NCI-H146 (cell line): ENCODE measurements at regions not wholly inside any gene's neighbourhood (a gene's known extent, or its start where the extent isn't known, plus 50 kb on each side); places are given as distances from the start of the nearest gene placed in this dataset.
"Not testable (repeated sequence)": the region's sequence is repeated elsewhere in the genome, so short reads cannot be mapped to it uniquely, and the experiment has no call there.

ENCODE experiments used
- DNase-seq: peaks from one replicate; lab custom pipeline; 2025; lab: John Stamatoyannopoulos, UW

GRCh38 chr21:20779321-20779720 lies 218.9 kb upstream of the NCAM2 start:
- DNase-seq, result no peak

- no peak for DNase-seq
These were observed 214.6 kb upstream of the NCAM2 start for GRCh38 chr21:20783611-20784010.

- DNase-seq, result no peak
These were observed 208.3 kb upstream of the NCAM2 start for GRCh38 chr21:20789729-20790500.

GRCh38 chr21:20800106-20800505 lies 198.1 kb upstream of the NCAM2 start:
- no peak for DNase-seq

- no peak for DNase-seq
These were observed 196.0 kb upstream of the NCAM2 start for GRCh38 chr21:20802201-20802600.

GRCh38 chr21:20802631-20803260 lies 195.5 kb upstream of the NCAM2 start:
- no peak for DNase-seq

- DNase-seq, result no peak
These were observed 186.5 kb upstream of the NCAM2 start for GRCh38 chr21:20811702-20812101.

GRCh38 chr21:20814090-20814489 lies 184.1 kb upstream of the NCAM2 start:
- DNase-seq, result no peak

GRCh38 chr21:20822666-20823065 lies 175.5 kb upstream of the NCAM2 start:
- no peak for DNase-seq

GRCh38 chr21:20852866-20853265 lies 145.3 kb upstream of the NCAM2 start:
- DNase-seq, result no peak

GRCh38 chr21:20856926-20857325 lies 141.3 kb upstream of the NCAM2 start:
- peak; percentile 95 for DNase-seq

- DNase-seq, result peak; percentile 8
These were observed 124.0 kb upstream of the NCAM2 start for GRCh38 chr21:20874202-20874601.

- DNase-seq, result peak; percentile 50
These were observed 122.5 kb upstream of the NCAM2 start for GRCh38 chr21:20875742-20876141.

GRCh38 chr21:20877976-20878375 lies 120.2 kb upstream of the NCAM2 start:
- no peak for DNase-seq

GRCh38 chr21:20882462-20883407 lies 115.5 kb upstream of the NCAM2 start:
- DNase-seq, result peak; percentile 50

GRCh38 chr21:20883408-20883800 lies 114.8 kb upstream of the NCAM2 start:
- DNase-seq, result no peak

GRCh38 chr21:20902511-20902910 lies 95.7 kb upstream of the NCAM2 start:
- DNase-seq, result no peak

- DNase-seq, result no peak
These were observed 95.2 kb upstream of the NCAM2 start for GRCh38 chr21:20902998-20903397.

- not testable (repeated sequence) for DNase-seq
These were observed 70.7 kb upstream of the NCAM2 start for GRCh38 chr21:20927555-20927954.

- DNase-seq, result no peak
These were observed 55.7 kb upstream of the NCAM2 start for GRCh38 chr21:20942523-20942922.

- DNase-seq, result no peak
These were observed 54.6 kb upstream of the NCAM2 start for GRCh38 chr21:20943561-20943997.

- no peak for DNase-seq
These were observed 54.1 kb upstream of the NCAM2 start for GRCh38 chr21:20944139-20944538.

- DNase-seq, result no peak
These were observed 51.5 kb upstream of the NCAM2 start for GRCh38 chr21:20946701-20947100.
